Nephron progenitor cell (in vitro differentiated cells): ENCODE measurements at regions not wholly inside any gene's neighbourhood (a gene's known extent, or its start where the extent isn't known, plus 50 kb on each side); places are given as distances from the start of the nearest gene placed in this dataset.

Source experiments
- DNase-seq: peaks from one replicate; pipeline ENCODE4 v3.0.0; 2021
- H3K27ac Mint-ChIP-seq: 2 replicates; pipeline ENCODE4 v1.8.0; 2021; ENCODE audit warnings: mild to moderate bottlenecking, moderate library complexity, mixed read lengths
- H3K27me3 Mint-ChIP-seq: 2 replicates; pipeline ENCODE4 v1.8.0; 2021; ENCODE audit warnings: mild to moderate bottlenecking, low read depth, mixed read lengths; ENCODE audit not compliant: poor library complexity
- H3K36me3 Mint-ChIP-seq: 2 replicates; pipeline ENCODE4 v1.8.0; 2021; ENCODE audit warnings: low read depth, mixed read lengths
- H3K4me1 Mint-ChIP-seq: 2 replicates; pipeline ENCODE4 v1.8.0; 2021; ENCODE audit warnings: mixed read lengths
- H3K4me3 Mint-ChIP-seq: 2 replicates; pipeline ENCODE4 v1.8.0; 2021; ENCODE audit warnings: mild to moderate bottlenecking, moderate library complexity, mixed read lengths
- H3K9me3 Mint-ChIP-seq: 2 replicates; pipeline ENCODE4 v1.8.0; 2021; ENCODE audit warnings: mild to moderate bottlenecking, moderate library complexity, mixed read lengths
- TF ChIP-seq, protein P1 (sequence below): fragments of 200-600 bp; sonication (generic); IDR thresholded peaks from 2 replicates; pipeline ENCODE4 v1.5.0; 2021; ENCODE audit warnings: antibody characterized with exemption

DNA sequence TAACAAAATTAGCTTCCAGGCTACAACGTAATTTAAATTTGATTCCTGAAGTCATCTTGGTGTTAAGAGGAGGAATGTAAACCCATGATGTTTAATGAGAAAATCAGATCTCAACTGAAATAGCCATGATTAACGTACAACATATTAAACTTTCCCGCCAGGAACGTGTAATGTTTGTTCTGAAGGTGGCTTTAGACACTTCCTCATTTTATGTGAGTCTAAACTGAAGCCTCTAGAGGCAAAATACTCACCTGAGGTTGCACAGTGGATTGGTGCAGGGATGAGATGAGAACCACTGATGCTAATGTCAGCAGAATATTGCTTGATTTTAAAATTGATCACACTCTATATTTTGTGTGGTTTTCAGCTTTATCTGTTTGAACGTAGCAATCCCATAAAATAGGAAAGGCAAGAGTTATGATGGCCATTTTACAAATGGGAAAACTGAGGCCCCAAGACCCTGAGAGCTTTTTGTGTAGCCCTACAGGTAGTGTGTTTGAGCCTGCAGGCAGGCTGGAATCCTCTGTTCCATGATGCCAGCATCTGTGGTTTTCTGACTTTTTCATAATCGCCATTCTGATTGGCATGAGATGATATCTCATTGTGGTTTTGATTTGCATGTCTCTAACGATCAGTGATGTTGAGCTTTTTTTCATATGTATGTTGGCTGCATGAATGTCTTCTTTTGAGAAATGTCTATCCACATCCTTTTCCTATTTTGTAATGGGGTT lies 243.7 kb upstream of the BMPER start:
- Mint-ChIP-seq H3K9me3 (peaks cover 3% of the 10 kb centered on the region), H3K4me3 (no peak overlapping the region), H3K27me3 (peaks cover 2% of the 10 kb centered on the region), H3K27ac (no peak overlapping the region), H3K4me1 (peaks cover 12% of the 10 kb centered on the region), H3K36me3 (no peaks in the 10 kb centered on the region)
- no peak for DNase-seq
- TF ChIP-seq, protein P1, sequence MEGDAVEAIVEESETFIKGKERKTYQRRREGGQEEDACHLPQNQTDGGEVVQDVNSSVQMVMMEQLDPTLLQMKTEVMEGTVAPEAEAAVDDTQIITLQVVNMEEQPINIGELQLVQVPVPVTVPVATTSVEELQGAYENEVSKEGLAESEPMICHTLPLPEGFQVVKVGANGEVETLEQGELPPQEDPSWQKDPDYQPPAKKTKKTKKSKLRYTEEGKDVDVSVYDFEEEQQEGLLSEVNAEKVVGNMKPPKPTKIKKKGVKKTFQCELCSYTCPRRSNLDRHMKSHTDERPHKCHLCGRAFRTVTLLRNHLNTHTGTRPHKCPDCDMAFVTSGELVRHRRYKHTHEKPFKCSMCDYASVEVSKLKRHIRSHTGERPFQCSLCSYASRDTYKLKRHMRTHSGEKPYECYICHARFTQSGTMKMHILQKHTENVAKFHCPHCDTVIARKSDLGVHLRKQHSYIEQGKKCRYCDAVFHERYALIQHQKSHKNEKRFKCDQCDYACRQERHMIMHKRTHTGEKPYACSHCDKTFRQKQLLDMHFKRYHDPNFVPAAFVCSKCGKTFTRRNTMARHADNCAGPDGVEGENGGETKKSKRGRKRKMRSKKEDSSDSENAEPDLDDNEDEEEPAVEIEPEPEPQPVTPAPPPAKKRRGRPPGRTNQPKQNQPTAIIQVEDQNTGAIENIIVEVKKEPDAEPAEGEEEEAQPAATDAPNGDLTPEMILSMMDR, result no peak

DNA sequence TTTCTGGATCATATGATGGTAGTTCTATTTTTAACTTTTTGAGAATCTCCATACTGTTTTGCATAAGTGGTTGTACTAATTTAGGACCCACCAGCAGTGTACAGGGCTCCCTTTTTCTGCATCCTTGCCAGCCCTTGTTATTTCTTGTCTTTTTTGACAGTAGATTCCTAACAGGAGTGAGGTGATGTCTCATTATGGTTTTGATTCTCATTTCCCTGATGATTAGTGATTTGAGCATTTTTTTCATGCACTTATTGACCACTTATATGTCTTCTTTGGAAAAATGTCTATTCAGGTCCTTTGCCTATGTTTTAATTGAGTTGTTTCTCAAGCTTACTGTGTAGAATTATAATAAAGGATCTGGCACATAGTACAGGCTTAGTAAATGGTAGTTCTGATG lies 238.8 kb upstream of the BMPER start:
- TF ChIP-seq, protein P1, result no peak
- no peak overlapping the region for H3K27ac Mint-ChIP-seq
- no peak for DNase-seq
- no peaks in the 10 kb centered on the region for H3K36me3 Mint-ChIP-seq
- peaks cover 56% of the 10 kb centered on the region for H3K4me1 Mint-ChIP-seq
- H3K9me3 Mint-ChIP-seq, result no peaks in the 10 kb centered on the region
- no peak overlapping the region for H3K4me3 Mint-ChIP-seq
- H3K27me3 Mint-ChIP-seq, result peaks cover 2% of the 10 kb centered on the region

DNA sequence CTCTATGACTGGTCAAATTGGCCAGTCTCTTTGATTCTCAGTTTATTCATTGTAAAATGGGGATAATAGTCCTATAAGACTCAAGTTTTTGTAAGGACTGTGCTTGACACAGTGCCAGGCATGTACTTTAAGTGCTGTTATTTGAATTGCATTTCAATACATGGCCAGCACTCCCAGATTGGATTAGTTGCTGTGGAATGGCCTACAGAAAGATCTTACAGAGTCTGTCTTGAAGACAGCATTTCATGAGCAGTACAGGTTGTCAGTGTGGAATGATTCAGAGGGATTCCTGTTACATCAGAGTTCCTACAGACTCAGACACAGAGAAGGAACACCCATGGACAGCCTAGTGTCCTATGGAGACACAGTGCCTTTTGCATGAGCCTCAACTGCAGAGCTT lies 238.1 kb upstream of the BMPER start:
- no peak for DNase-seq
- Mint-ChIP-seq H3K4me1 (peaks cover 62% of the 10 kb centered on the region), H3K27me3 (peaks cover 2% of the 10 kb centered on the region), H3K27ac (no peak overlapping the region), H3K36me3 (no peaks in the 10 kb centered on the region), H3K4me3 (no peak overlapping the region), H3K9me3 (no peaks in the 10 kb centered on the region)
- TF ChIP-seq, protein P1, result no peak

DNA sequence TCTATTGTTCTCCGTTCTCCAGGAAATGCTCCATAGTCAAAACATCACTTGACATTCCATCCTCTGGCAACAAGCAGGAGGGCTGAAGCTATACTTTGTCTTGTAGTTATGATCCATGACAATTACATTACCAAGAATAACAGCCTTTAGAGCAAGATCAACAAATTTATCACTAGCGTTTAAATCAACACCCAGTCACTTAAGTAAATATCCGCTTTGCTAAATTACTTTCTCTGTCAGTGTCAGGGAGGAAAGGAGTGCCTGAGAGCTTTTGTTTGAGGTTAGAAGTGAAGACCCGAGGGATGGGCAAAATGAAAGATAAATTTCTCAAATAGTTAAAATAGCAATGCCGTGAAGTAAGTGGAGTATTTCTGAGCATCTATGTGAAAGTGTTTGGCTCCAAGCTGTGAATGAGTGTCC lies 236.1 kb upstream of the BMPER start:
- TF ChIP-seq, protein P1, result no peak
- H3K4me3 Mint-ChIP-seq, result peak overlapping the region; percentile 6
- H3K4me1 Mint-ChIP-seq, result peaks cover 70% of the 10 kb centered on the region
- DNase-seq, result no peak
- peak overlapping the region; percentile 95 for H3K27ac Mint-ChIP-seq
- no peaks in the 10 kb centered on the region for H3K9me3 Mint-ChIP-seq
- peaks cover 3% of the 10 kb centered on the region for H3K36me3 Mint-ChIP-seq
- H3K27me3 Mint-ChIP-seq, result peaks cover 4% of the 10 kb centered on the region

DNA sequence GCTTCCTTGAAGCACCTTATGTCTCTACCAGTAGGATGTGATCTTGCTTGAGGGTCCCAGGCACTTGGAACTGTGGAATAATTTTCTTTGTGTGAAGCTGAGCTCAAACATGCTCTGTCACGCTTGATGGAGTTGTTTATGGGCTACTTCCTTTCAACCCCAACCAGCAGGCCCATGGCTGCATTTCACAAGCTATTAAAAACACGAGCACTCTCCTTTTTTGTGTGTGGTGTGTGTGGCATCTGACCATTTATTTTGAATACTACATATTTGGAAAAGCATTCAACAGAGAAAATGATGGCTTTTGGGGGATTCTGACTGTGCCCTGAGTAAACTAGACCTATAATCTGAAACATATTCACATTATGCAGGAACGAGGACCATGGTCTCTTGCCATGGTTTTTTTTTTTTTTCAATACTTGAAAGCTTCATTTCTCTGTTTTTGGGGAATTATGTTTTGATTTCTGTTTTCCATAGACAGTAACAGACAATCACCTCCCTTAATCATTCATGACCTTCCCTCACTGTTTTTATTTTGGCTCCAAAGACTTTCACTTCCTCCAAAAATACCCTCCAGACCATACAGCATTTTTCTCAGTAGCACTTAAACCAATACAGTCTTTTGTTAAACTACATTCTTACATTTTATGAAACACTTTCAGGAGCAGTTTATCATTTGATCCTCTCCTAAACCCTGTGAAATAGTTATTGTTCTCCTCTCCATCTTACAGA lies 233.6 kb upstream of the BMPER start:
- H3K4me3 Mint-ChIP-seq, result no peak overlapping the region
- peaks cover 93% of the 10 kb centered on the region for H3K4me1 Mint-ChIP-seq
- peaks cover 4% of the 10 kb centered on the region for H3K27me3 Mint-ChIP-seq
- no peak for DNase-seq
- peaks cover 2% of the 10 kb centered on the region for H3K9me3 Mint-ChIP-seq
- H3K36me3 Mint-ChIP-seq, result peaks cover 8% of the 10 kb centered on the region
- TF ChIP-seq, protein P1, result no peak
- peak overlapping the region; percentile 83 for H3K27ac Mint-ChIP-seq
